ENCODE measurements at regions not wholly inside any gene's neighbourhood (a gene's known extent, or its start where the extent isn't known, plus 50 kb on each side); places are given as distances from the start of the nearest gene placed in this dataset.

GRCh38 chr1:63710308-63710707 lies 63.5 kb upstream of the ROR1 start:
- WGBS (ENCODE audit: insufficient coverage, low lambda C conversion rate): 57% methylated on average over 4 of the region's 4 CpGs
- no peak for DNase-seq
- Histone ChIP-seq H3K27me3 (ENCODE audit: control insufficient read depth, insufficient read depth, low read length) (no peaks in the 10 kb centered on the region), H3K27ac (ENCODE audit: low read length) (no peak overlapping the region), H3K4me3 (ENCODE audit: low read length) (no peak overlapping the region), H3K4me1 (ENCODE audit: control insufficient read depth, insufficient read depth, low read length) (peaks cover 7% of the 10 kb centered on the region), H3K9me3 (ENCODE audit: control insufficient read depth, low read depth, low read length) (no peaks in the 10 kb centered on the region), H3K36me3 (ENCODE audit: control insufficient read depth, insufficient read depth, low read length) (no peaks in the 10 kb centered on the region)

GRCh38 chr1:63710761-63711380 lies 62.9 kb upstream of the ROR1 start:
- H3K4me3 ChIP-seq (ENCODE audit: low read length): no peak overlapping the region
- H3K27ac ChIP-seq (ENCODE audit: low read length): no peak overlapping the region
- no peaks in the 10 kb centered on the region for H3K27me3 ChIP-seq (ENCODE audit: control insufficient read depth, insufficient read depth, low read length)
- no peaks in the 10 kb centered on the region for H3K36me3 ChIP-seq (ENCODE audit: control insufficient read depth, insufficient read depth, low read length)
- no CpG with 5 or more reads among the region's 1 CpG for WGBS (ENCODE audit: insufficient coverage, low lambda C conversion rate)
- H3K9me3 ChIP-seq (ENCODE audit: control insufficient read depth, low read depth, low read length): no peaks in the 10 kb centered on the region
- peaks cover 3% of the 10 kb centered on the region for H3K4me1 ChIP-seq (ENCODE audit: control insufficient read depth, insufficient read depth, low read length)
- DNase-seq: peak in 1 of 2 donors; percentile 39

- no peak overlapping the region for H3K27ac ChIP-seq (ENCODE audit: low read length)
- H3K36me3 ChIP-seq (ENCODE audit: control insufficient read depth, insufficient read depth, low read length): no peaks in the 10 kb centered on the region
- H3K27me3 ChIP-seq (ENCODE audit: control insufficient read depth, insufficient read depth, low read length): no peaks in the 10 kb centered on the region
- WGBS (ENCODE audit: insufficient coverage, low lambda C conversion rate): no CpG with 5 or more reads among the region's 3 CpGs
- no peak overlapping the region for H3K4me3 ChIP-seq (ENCODE audit: low read length)
- peaks cover 12% of the 10 kb centered on the region for H3K4me1 ChIP-seq (ENCODE audit: control insufficient read depth, insufficient read depth, low read length)
- no peaks in the 10 kb centered on the region for H3K9me3 ChIP-seq (ENCODE audit: control insufficient read depth, low read depth, low read length)
- no peak for DNase-seq
These were observed 60.8 kb upstream of the ROR1 start for GRCh38 chr1:63713041-63713440.

- peaks cover 19% of the 10 kb centered on the region for H3K4me1 ChIP-seq (ENCODE audit: control insufficient read depth, insufficient read depth, low read length)
- no peak overlapping the region for H3K27ac ChIP-seq (ENCODE audit: low read length)
- no peak for DNase-seq
- H3K9me3 ChIP-seq (ENCODE audit: control insufficient read depth, low read depth, low read length): no peaks in the 10 kb centered on the region
- no peak overlapping the region for H3K4me3 ChIP-seq (ENCODE audit: low read length)
- WGBS (ENCODE audit: insufficient coverage, low lambda C conversion rate): no CpG with 5 or more reads among the region's 6 CpGs
- no peaks in the 10 kb centered on the region for H3K27me3 ChIP-seq (ENCODE audit: control insufficient read depth, insufficient read depth, low read length)
- no peaks in the 10 kb centered on the region for H3K36me3 ChIP-seq (ENCODE audit: control insufficient read depth, insufficient read depth, low read length)
These were observed 60.0 kb upstream of the ROR1 start for GRCh38 chr1:63713627-63714481.

- H3K27ac ChIP-seq (ENCODE audit: low read length): no peak overlapping the region
- no peaks in the 10 kb centered on the region for H3K36me3 ChIP-seq (ENCODE audit: control insufficient read depth, insufficient read depth, low read length)
- H3K4me1 ChIP-seq (ENCODE audit: control insufficient read depth, insufficient read depth, low read length): peaks cover 25% of the 10 kb centered on the region
- no CpG with 5 or more reads among the region's 2 CpGs for WGBS (ENCODE audit: insufficient coverage, low lambda C conversion rate)
- H3K9me3 ChIP-seq (ENCODE audit: control insufficient read depth, low read depth, low read length): no peaks in the 10 kb centered on the region
- no peak for DNase-seq
- no peak overlapping the region for H3K4me3 ChIP-seq (ENCODE audit: low read length)
- no peaks in the 10 kb centered on the region for H3K27me3 ChIP-seq (ENCODE audit: control insufficient read depth, insufficient read depth, low read length)
These were observed 59.4 kb upstream of the ROR1 start for GRCh38 chr1:63714482-63714760.

- Histone ChIP-seq H3K27ac (ENCODE audit: low read length) (peak overlapping the region; percentile 70), H3K4me3 (ENCODE audit: low read length) (no peak overlapping the region)
- WGBS (ENCODE audit: insufficient coverage, low lambda C conversion rate): no CpG with 5 or more reads among the region's 4 CpGs
These were observed 56.2 kb upstream of the ROR1 start for GRCh38 chr1:63717511-63718065.

GRCh38 chr1:63718541-63718970 lies 55.3 kb upstream of the ROR1 start:
- peak overlapping the region; percentile 70 for H3K27ac ChIP-seq (ENCODE audit: low read length)

More at GRCh38 chr1:63717511-63718065, 56.2 kb upstream of the ROR1 start:
- Histone ChIP-seq H3K36me3 (ENCODE audit: control insufficient read depth, insufficient read depth, low read length) (no peaks in the 10 kb centered on the region), H3K27me3 (ENCODE audit: control insufficient read depth, insufficient read depth, low read length) (no peaks in the 10 kb centered on the region), H3K4me1 (ENCODE audit: control insufficient read depth, insufficient read depth, low read length) (peaks cover 27% of the 10 kb centered on the region), H3K9me3 (ENCODE audit: control insufficient read depth, low read depth, low read length) (no peaks in the 10 kb centered on the region)
- no peak for DNase-seq

GRCh38 chr1:63721531-63722189 lies 52.2 kb upstream of the ROR1 start:
- peak in 1 of 2 donors; percentile 46 for DNase-seq
- no peak overlapping the region for H3K4me3 ChIP-seq (ENCODE audit: low read length)
- peaks cover 36% of the 10 kb centered on the region for H3K4me1 ChIP-seq (ENCODE audit: control insufficient read depth, insufficient read depth, low read length)
- WGBS (ENCODE audit: insufficient coverage, low lambda C conversion rate): no CpG with 5 or more reads among the region's 3 CpGs
- H3K36me3 ChIP-seq (ENCODE audit: control insufficient read depth, insufficient read depth, low read length): no peaks in the 10 kb centered on the region
- H3K27ac ChIP-seq (ENCODE audit: low read length): no peak overlapping the region
- no peaks in the 10 kb centered on the region for H3K27me3 ChIP-seq (ENCODE audit: control insufficient read depth, insufficient read depth, low read length)
- no peaks in the 10 kb centered on the region for H3K9me3 ChIP-seq (ENCODE audit: control insufficient read depth, low read depth, low read length)

More at GRCh38 chr1:63718541-63718970, 55.3 kb upstream of the ROR1 start:
- no peaks in the 10 kb centered on the region for H3K36me3 ChIP-seq (ENCODE audit: control insufficient read depth, insufficient read depth, low read length)
- peaks cover 31% of the 10 kb centered on the region for H3K4me1 ChIP-seq (ENCODE audit: control insufficient read depth, insufficient read depth, low read length)
- no peaks in the 10 kb centered on the region for H3K27me3 ChIP-seq (ENCODE audit: control insufficient read depth, insufficient read depth, low read length)
- no CpG with 5 or more reads among the region's 4 CpGs for WGBS (ENCODE audit: insufficient coverage, low lambda C conversion rate)
- H3K4me3 ChIP-seq (ENCODE audit: low read length): no peak overlapping the region
- H3K9me3 ChIP-seq (ENCODE audit: control insufficient read depth, low read depth, low read length): no peaks in the 10 kb centered on the region
- peak; percentile 57 to 83 for DNase-seq

GRCh38 chr1:63723602-63724001 lies 50.2 kb upstream of the ROR1 start:
- DNase-seq: peak; percentile 45 to 73
- H3K27ac ChIP-seq (ENCODE audit: low read length): no peak overlapping the region
- no peaks in the 10 kb centered on the region for H3K36me3 ChIP-seq (ENCODE audit: control insufficient read depth, insufficient read depth, low read length)
- no peak overlapping the region for H3K4me3 ChIP-seq (ENCODE audit: low read length)
- no peaks in the 10 kb centered on the region for H3K27me3 ChIP-seq (ENCODE audit: control insufficient read depth, insufficient read depth, low read length)
- WGBS (ENCODE audit: insufficient coverage, low lambda C conversion rate): 20% methylated on average over 1 of the region's 3 CpGs
- H3K9me3 ChIP-seq (ENCODE audit: control insufficient read depth, low read depth, low read length): no peaks in the 10 kb centered on the region
- peaks cover 22% of the 10 kb centered on the region for H3K4me1 ChIP-seq (ENCODE audit: control insufficient read depth, insufficient read depth, low read length)

Data from large intestine (tissue), 3 donors.